RWPE2 (cell line): ENCODE measurements at regions not wholly inside any gene's neighbourhood (a gene's known extent, or its start where the extent isn't known, plus 50 kb on each side); places are given as distances from the start of the nearest gene placed in this dataset.

Experiments used
- ATAC-seq: fragments of 200-7000 bp; cut with Tn5 transposase; 3 replicates; pipeline ENCODE4 v1.9.1; 2021; ENCODE audit warnings: low read depth
- DNase-seq: peaks from one replicate; pipeline ENCODE4 v3.0.0-alpha.2; 2020; ENCODE audit warnings: low spot score
- H3K27ac ChIP-seq: fragments of 450-650 bp; 2 replicates; pipeline ENCODE4 v1.5.1; 2017; ENCODE audit warnings: mild to moderate bottlenecking; ENCODE audit not compliant: poor library complexity, severe bottlenecking
- H3K27me3 ChIP-seq: fragments of 250-450 bp; sonication (Bioruptor Pico); 2 replicates; pipeline ENCODE4 v1.5.1; 2021; ENCODE audit warnings: mild to moderate bottlenecking, moderate library complexity; ENCODE audit not compliant: insufficient read depth, poor library complexity, severe bottlenecking
- H3K36me3 ChIP-seq: fragments of 250-450 bp; sonication (Bioruptor Pico); 2 replicates; pipeline ENCODE4 v1.5.1; 2020; ENCODE audit warnings: low read depth, mild to moderate bottlenecking, moderate library complexity
- H3K4me1 ChIP-seq: fragments of 250-450 bp; sonication (Bioruptor Pico); 2 replicates; pipeline ENCODE4 v1.5.1; 2021; ENCODE audit warnings: mild to moderate bottlenecking, moderate library complexity; ENCODE audit not compliant: insufficient read depth, poor library complexity, severe bottlenecking
- H3K4me3 ChIP-seq: fragments of 250-450 bp; sonication (Bioruptor Pico); 2 replicates; pipeline ENCODE4 v1.5.1; 2021; ENCODE audit warnings: mild to moderate bottlenecking, moderate library complexity; ENCODE audit not compliant: severe bottlenecking
- H3K9me3 ChIP-seq: fragments of 250-450 bp; sonication (Bioruptor Pico); 2 replicates; pipeline ENCODE4 v1.5.1; 2021; ENCODE audit warnings: mild to moderate bottlenecking, moderate library complexity; ENCODE audit not compliant: severe bottlenecking
- TF ChIP-seq, protein P1 (sequence below): fragments of 450-650 bp; IDR thresholded peaks from one replicate; pipeline ENCODE4 v1.5.1; 2017; ENCODE audit warnings: mild to moderate bottlenecking, moderate library complexity; ENCODE audit not compliant: poor library complexity, severe bottlenecking

DNA sequence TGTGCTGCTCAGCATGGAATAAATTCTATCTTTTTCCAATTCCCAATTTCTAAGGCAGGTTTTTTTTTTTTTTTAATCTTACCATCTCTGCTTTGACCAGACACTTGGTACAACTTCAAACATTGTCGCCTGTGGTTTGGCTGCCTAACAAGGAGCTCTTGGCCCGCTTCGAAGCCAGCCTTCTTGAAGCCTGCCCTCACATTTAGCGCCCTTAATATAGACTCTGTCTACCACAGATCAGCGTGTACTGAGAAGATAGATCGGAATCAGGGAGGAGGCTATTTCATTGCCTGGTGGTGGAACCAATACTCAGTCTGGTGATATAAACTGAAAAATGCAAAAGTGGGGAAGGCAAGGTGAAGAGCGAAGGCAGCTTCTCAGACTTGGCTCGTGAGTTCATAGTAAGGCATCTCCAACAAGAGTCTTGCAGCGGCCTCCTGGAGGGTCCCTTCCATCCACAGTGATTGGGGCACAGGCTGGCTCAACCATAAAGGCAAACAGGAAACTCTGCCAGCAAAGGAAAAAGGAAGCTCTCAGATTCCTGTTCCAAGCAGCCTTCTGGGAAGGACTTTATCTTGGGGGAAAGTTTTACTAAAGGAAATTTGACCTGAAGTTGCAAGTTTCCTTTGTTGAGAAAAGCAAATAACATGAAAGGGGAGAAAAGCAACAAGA, 103.2 kb upstream of the BCL2L14 start:
- Histone ChIP-seq H3K4me3 (no peak overlapping the region), H3K36me3 (no peaks in the 10 kb centered on the region), H3K4me1 (no peaks in the 10 kb centered on the region), H3K27ac (no peak overlapping the region), H3K27me3 (no peaks in the 10 kb centered on the region), H3K9me3 (no peaks in the 10 kb centered on the region)
- ATAC-seq (no peak), DNase-seq (no peak)
- TF ChIP-seq, protein P1, sequence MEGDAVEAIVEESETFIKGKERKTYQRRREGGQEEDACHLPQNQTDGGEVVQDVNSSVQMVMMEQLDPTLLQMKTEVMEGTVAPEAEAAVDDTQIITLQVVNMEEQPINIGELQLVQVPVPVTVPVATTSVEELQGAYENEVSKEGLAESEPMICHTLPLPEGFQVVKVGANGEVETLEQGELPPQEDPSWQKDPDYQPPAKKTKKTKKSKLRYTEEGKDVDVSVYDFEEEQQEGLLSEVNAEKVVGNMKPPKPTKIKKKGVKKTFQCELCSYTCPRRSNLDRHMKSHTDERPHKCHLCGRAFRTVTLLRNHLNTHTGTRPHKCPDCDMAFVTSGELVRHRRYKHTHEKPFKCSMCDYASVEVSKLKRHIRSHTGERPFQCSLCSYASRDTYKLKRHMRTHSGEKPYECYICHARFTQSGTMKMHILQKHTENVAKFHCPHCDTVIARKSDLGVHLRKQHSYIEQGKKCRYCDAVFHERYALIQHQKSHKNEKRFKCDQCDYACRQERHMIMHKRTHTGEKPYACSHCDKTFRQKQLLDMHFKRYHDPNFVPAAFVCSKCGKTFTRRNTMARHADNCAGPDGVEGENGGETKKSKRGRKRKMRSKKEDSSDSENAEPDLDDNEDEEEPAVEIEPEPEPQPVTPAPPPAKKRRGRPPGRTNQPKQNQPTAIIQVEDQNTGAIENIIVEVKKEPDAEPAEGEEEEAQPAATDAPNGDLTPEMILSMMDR = no peak

GRCh38 chr12:11968048-11968383, 102.7 kb upstream of the BCL2L14 start:
- ATAC-seq (no peak), DNase-seq (no peak)
- Histone ChIP-seq H3K4me3 (no peak overlapping the region), H3K36me3 (no peaks in the 10 kb centered on the region), H3K4me1 (no peaks in the 10 kb centered on the region), H3K9me3 (no peaks in the 10 kb centered on the region), H3K27ac (no peak overlapping the region), H3K27me3 (no peaks in the 10 kb centered on the region)
- TF ChIP-seq, protein P1 = no peak

- H3K9me3 ChIP-seq = no peaks in the 10 kb centered on the region
- DNase-seq = no peak
- no peak overlapping the region for H3K4me3 ChIP-seq
- no peaks in the 10 kb centered on the region for H3K4me1 ChIP-seq
- ATAC-seq = no peak
- TF ChIP-seq, protein P1 = no peak
- no peaks in the 10 kb centered on the region for H3K27me3 ChIP-seq
- H3K27ac ChIP-seq = no peak overlapping the region
- no peaks in the 10 kb centered on the region for H3K36me3 ChIP-seq
Measured at GRCh38 chr12:11968516-11968915, 102.2 kb upstream of the BCL2L14 start.

DNA sequence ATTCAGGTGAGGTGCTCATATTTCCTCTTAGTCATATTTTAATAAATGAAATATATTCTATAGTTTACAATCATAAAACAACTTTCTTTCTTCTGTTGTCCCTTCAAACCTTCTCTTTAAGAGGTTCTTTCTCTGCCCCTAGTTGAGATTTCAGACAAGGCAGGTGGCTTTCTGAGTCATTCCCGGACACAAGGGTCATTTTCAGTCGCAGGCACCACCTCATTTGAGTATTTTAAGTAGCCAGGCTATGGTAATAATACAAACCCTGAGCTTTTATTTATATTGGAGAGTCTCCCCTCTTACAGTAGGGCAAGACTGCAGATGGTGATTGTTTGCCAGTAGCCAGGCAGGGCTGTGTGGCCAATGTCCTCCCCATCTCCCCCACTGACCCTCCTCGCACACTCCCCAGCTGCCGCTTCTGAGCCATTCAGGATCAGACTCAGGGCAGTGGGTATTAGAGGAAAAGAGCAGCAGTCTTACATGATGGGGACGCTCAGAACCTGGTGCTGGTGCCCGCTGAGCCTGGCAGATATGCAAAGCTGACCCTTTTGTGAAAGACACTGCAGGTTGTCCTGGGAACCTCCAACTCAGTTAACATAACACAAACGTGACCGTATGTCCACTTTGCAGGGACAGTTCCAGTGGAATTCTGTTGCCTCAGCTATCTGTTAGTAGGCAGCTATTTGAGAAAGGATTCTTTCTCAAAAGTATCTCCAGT, 101.1 kb upstream of the BCL2L14 start:
- DNase-seq (no peak), ATAC-seq (no peak)
- no peak overlapping the region for H3K27ac ChIP-seq
- no peaks in the 10 kb centered on the region for H3K36me3 ChIP-seq
- H3K9me3 ChIP-seq = no peaks in the 10 kb centered on the region
- TF ChIP-seq, protein P1 = no peak
- H3K4me1 ChIP-seq = no peaks in the 10 kb centered on the region
- H3K4me3 ChIP-seq = no peak overlapping the region
- no peaks in the 10 kb centered on the region for H3K27me3 ChIP-seq

DNA sequence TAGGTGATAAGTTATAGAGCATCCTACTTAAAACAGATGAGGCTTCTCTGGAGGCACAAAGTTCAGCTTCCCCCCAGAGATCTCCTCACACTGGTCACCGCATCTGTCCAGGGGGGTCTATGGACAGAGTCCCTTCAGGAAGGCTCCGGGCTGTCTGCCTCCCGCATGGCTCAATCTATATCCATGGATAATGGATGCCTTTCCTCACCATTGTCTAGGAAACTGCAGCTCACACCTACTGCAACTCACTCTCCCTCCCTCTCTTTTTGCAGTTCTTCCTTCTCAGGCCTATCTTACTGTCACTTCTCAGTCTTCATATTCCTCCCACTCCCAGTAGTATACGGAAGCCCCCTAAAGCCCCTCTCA, 100.6 kb upstream of the BCL2L14 start:
- no peak overlapping the region for H3K27ac ChIP-seq
- no peaks in the 10 kb centered on the region for H3K9me3 ChIP-seq
- ATAC-seq (no peak), DNase-seq (no peak)
- no peaks in the 10 kb centered on the region for H3K36me3 ChIP-seq
- H3K4me3 ChIP-seq = no peak overlapping the region
- TF ChIP-seq, protein P1 = no peak
- H3K27me3 ChIP-seq = no peaks in the 10 kb centered on the region
- no peaks in the 10 kb centered on the region for H3K4me1 ChIP-seq
